A549 (cell line): ENCODE measurements at regions not wholly inside any gene's neighbourhood (a gene's known extent, or its start where the extent isn't known, plus 50 kb on each side); places are given as distances from the start of the nearest gene placed in this dataset.

Experiments used
- ATAC-seq, 2 experiments: fragments of 200-7000 bp in 1 of 2; fragments of >200 bp in 1 of 2; cut with Nextera tagmentation in 1 of 2; cut with Tn5 transposase in 1 of 2; 3 replicates each; pipeline versions ENCODE4 v1.8.0 to v1.9.1; 2018 to 2020; ENCODE audit warnings: mild to moderate bottlenecking in 1 of 2, moderate library complexity in 1 of 2
- CTCF ChIA-PET: fragments of 300-600 bp; sonication (Branson Sonifier 250); formaldehyde crosslinking; extraction: SDS; loops from one replicate; lab custom pipeline; 2021; ENCODE audit warnings: antibody characterized with exemption, inconsistent platforms; lab: Yijun Ruan, JAX
- POLR2A ChIA-PET: fragments of 350-600 bp; formaldehyde crosslinking; extraction: SDS; loops from one replicate; lab custom pipeline; 2021; ENCODE audit warnings: antibody characterized with exemption, inconsistent platforms; lab: Yijun Ruan, JAX
- DNase-seq, 2 experiments: peaks; one replicate each; pipeline versions ENCODE4 v3.0.0 to v3.0.0-alpha.2; 2011 to 2016; ENCODE audit warnings: low read depth in 1 of 2, low spot score in 1 of 2
- FAIRE-seq: peaks from 2 replicates; lab custom pipeline; 2011; peaks lifted over from hg19 to GRCh38; lab: Jason Lieb, UNC
- H3K27ac ChIP-seq, 2 experiments: fragments of >200 bp; sonication (Bioruptor Twin); formaldehyde crosslinking; 3 replicates each; pipeline ENCODE4 v1.5.1; 2016 to 2017
- H3K4me1 ChIP-seq: fragments of >200 bp; sonication (Bioruptor Twin); formaldehyde crosslinking; 3 replicates; pipeline ENCODE4 v1.6.1; 2016
- H3K4me2 ChIP-seq: fragments of >200 bp; sonication (Bioruptor Twin); formaldehyde crosslinking; 3 replicates; pipeline ENCODE4 v1.6.1; 2016
- H3K4me3 ChIP-seq: fragments of >200 bp; sonication (Bioruptor Twin); formaldehyde crosslinking; 3 replicates; pipeline ENCODE4 v1.5.1; 2016
- H3K9me3 ChIP-seq: fragments of >200 bp; sonication (Bioruptor Twin); formaldehyde crosslinking; 3 replicates; pipeline ENCODE4 v1.6.1; 2016
- BHLHE40 ChIP-seq: IDR thresholded peaks from 2 replicates; pipeline ENCODE4 v1.6.1; 2012; ENCODE audit warnings: low read depth, low read length, inconsistent platforms
- CBX8 ChIP-seq: fragments of 200-600 bp; sonication (generic); IDR thresholded peaks from 2 replicates; pipeline ENCODE4 v1.6.1; 2016
- CHD2 ChIP-seq: fragments of 150-350 bp; IDR thresholded peaks from 2 replicates; pipeline ENCODE4 v1.6.1; 2014; ENCODE audit warnings: low read length; ENCODE audit not compliant: partially characterized antibody
- FOSB ChIP-seq: fragments of 250-450 bp; sonication (Bioruptor Pico); IDR thresholded peaks from 2 replicates; pipeline ENCODE4 v1.5.0; 2020; ENCODE audit warnings: mild to moderate bottlenecking, moderate library complexity
- FOSL2 ChIP-seq, 2 experiments: fragments of 450-650 bp in 1 of 2; fragments of >200 bp in 1 of 2; sonication (Bioruptor Twin) in 1 of 2; formaldehyde crosslinking; IDR thresholded peaks; 2 replicates each; pipeline versions ENCODE4 v1.5.0 to v1.6.1; 2016 to 2020; ENCODE audit warnings: mild to moderate bottlenecking in 1 of 2, moderate library complexity in 1 of 2
- FOXS1 ChIP-seq: fragments of 250-450 bp; sonication (Bioruptor Pico); IDR thresholded peaks from 2 replicates; pipeline ENCODE4 v1.5.0; 2020; ENCODE audit warnings: mild to moderate bottlenecking, moderate library complexity
- GATA3 ChIP-seq: IDR thresholded peaks from 2 replicates; pipeline ENCODE4 v1.6.1; 2012; ENCODE audit warnings: borderline replicate concordance
- HDAC2 ChIP-seq: fragments of 200-600 bp; sonication (generic); IDR thresholded peaks from 2 replicates; pipeline ENCODE4 v1.6.1; 2016
- HOXA7 ChIP-seq: fragments of 250-450 bp; sonication (Bioruptor Pico); IDR thresholded peaks from 2 replicates; pipeline ENCODE4 v1.5.0; 2020; ENCODE audit warnings: mild to moderate bottlenecking, moderate library complexity
- HOXB5 ChIP-seq: fragments of 250-450 bp; sonication (Bioruptor Pico); IDR thresholded peaks from 2 replicates; pipeline ENCODE4 v1.5.0; 2020; ENCODE audit warnings: mild to moderate bottlenecking, moderate library complexity
- JUN ChIP-seq, 2 experiments: fragments of >200 bp; sonication (Bioruptor Twin); formaldehyde crosslinking; IDR thresholded peaks; 2 replicates in 1 of 2; 3 replicates in 1 of 2; pipeline ENCODE4 v1.6.1; 2016 to 2017
- MAFK ChIP-seq: fragments of 450-650 bp; IDR thresholded peaks from 2 replicates; pipeline ENCODE4 v1.6.1; 2014; ENCODE audit not compliant: partially characterized antibody
- MAZ ChIP-seq: fragments of 150-350 bp; IDR thresholded peaks from 2 replicates; pipeline ENCODE4 v1.6.1; 2014; ENCODE audit warnings: antibody characterized with exemption, low read depth, low read length, borderline replicate concordance
- NFE2L2 ChIP-seq: fragments of 150-350 bp; conservative IDR thresholded peaks from 2 replicates; pipeline ENCODE4 v1.6.1; 2014; ENCODE audit warnings: low read length
- NR3C1 ChIP-seq: fragments of >200 bp; sonication (Bioruptor Twin); formaldehyde crosslinking; IDR thresholded peaks from 3 replicates; pipeline ENCODE4 v1.6.1; 2017
- PHF8 ChIP-seq: fragments of 200-600 bp; sonication (generic); IDR thresholded peaks from 2 replicates; pipeline ENCODE4 v1.6.1; 2016; ENCODE audit warnings: low read depth, mild to moderate bottlenecking, antibody characterized with exemption, moderate library complexity, borderline replicate concordance
- RARB ChIP-seq: fragments of 250-450 bp; sonication (Bioruptor Pico); IDR thresholded peaks from 2 replicates; pipeline ENCODE4 v1.8.0; 2021; ENCODE audit warnings: mild to moderate bottlenecking, moderate library complexity
- RCOR1 ChIP-seq: fragments of 150-350 bp; IDR thresholded peaks from 2 replicates; pipeline ENCODE4 v1.6.1; 2014; ENCODE audit warnings: antibody characterized with exemption, low read length, low read depth
- RFX5 ChIP-seq: fragments of 450-650 bp; IDR thresholded peaks from 2 replicates; pipeline ENCODE4 v1.7.1; 2014; ENCODE audit warnings: antibody characterized with exemption, mild to moderate bottlenecking, moderate library complexity
- SMC3 ChIP-seq: fragments of >200 bp; sonication (Bioruptor Twin); formaldehyde crosslinking; IDR thresholded peaks from 3 replicates; pipeline ENCODE4 v1.6.1; 2018; ENCODE audit warnings: inconsistent platforms
- ZFP36 ChIP-seq: fragments of 450-650 bp; IDR thresholded peaks from 2 replicates; pipeline ENCODE4 v1.6.1; 2014; ENCODE audit warnings: borderline replicate concordance; ENCODE audit not compliant: partially characterized antibody
- ZNF302 ChIP-seq: fragments of 250-450 bp; sonication (Bioruptor Pico); IDR thresholded peaks from 2 replicates; pipeline ENCODE4 v1.9.0; 2021; ENCODE audit warnings: inconsistent platforms, mild to moderate bottlenecking, moderate library complexity
- WGBS: methylation state at CpG from one replicate; pipeline ENCODE4 v1.1.6; 2017; ENCODE audit errors: missing lambda C conversion rate; 5-methylcytosine and 5-hydroxymethylcytosine counted together
- TF ChIP-seq, protein P1 (sequence below): IDR thresholded peaks from 2 replicates; pipeline ENCODE4 v1.6.1; 2012
- TF ChIP-seq, protein P2 (sequence below): fragments of 150-350 bp; IDR thresholded peaks from 2 replicates; pipeline ENCODE4 v1.6.1; 2014; ENCODE audit warnings: low read depth, mild to moderate bottlenecking, low read length
- TF ChIP-seq, protein P3 (sequence below): fragments of 250-450 bp; sonication (Bioruptor Pico); IDR thresholded peaks from 2 replicates; pipeline ENCODE4 v1.5.0; 2021; ENCODE audit warnings: mild to moderate bottlenecking, moderate library complexity, borderline replicate concordance
- TF ChIP-seq, protein P4 (sequence below): fragments of 450-650 bp; IDR thresholded peaks from 2 replicates; pipeline ENCODE4 v1.6.1; 2014; ENCODE audit warnings: antibody characterized with exemption
- TF ChIP-seq, protein P5 (sequence below): fragments of >200 bp; sonication (Bioruptor Twin); formaldehyde crosslinking; IDR thresholded peaks from 3 replicates; pipeline ENCODE4 v1.5.1; 2016

DNA sequence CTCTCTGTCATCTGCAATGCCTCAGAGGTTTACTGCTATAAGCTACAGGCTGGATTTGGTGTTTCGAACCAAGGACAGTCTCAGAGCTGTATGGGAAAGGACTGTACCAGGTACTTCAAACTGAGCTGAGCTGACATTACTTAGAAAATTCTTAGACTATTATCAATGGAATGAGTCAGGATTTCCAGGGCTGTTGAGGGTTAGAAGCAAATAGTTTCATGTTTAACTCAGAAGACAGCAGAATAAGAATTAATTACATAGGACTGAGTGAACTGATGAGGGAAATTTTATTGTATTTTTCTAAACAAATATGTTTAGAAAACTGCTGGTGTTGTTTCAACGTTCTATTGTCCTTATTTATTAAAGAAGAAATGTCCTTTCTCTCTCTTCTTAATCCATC lies 74.3 kb upstream of the CAPZB start (continued):
- TF ChIP-seq, protein P1, sequence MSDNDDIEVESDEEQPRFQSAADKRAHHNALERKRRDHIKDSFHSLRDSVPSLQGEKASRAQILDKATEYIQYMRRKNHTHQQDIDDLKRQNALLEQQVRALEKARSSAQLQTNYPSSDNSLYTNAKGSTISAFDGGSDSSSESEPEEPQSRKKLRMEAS: no peak
- no peak for TF ChIP-seq HOXA7 (CRISPR knock-in tag)
- TF ChIP-seq SMC3: no peak

DNA sequence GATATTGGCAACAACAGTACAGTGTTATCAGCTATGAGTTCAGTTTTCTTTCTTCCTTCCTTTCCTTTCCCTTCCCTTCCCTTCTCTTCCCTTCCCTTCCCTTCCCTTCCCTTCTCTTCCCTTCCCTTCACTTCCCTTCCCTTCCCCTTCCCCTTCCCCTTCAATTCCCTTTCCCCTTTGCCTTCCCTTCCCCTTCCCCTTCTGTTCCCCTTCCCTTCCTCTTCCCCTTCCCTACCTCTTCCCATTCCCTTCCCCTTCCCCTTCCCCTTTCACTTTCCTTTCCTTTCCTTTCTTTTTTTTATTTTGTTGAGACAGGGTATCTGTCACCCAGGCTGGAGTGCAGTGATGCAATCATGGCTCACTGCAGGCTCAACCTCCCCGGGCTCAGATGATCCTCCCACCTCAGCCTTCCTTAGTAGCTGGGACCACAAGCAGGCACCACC lies 72.3 kb upstream of the CAPZB start:
- FAIRE-seq (no peak), DNase-seq (no peak), ATAC-seq (no peak)
- 6% methylated on average over 1 of the region's 1 CpG for WGBS
- Histone ChIP-seq H3K4me2 (no peak overlapping the region), H3K27ac (no peak overlapping the region), H3K9me3 (no peaks in the 10 kb centered on the region), H3K4me1 (no peaks in the 10 kb centered on the region), H3K4me3 (no peak overlapping the region)
- TF ChIP-seq SMC3 (no peak), FOXS1 (no peak), HOXB5 (CRISPR knock-in tag) (no peak), ZFP36 (no peak), GATA3 (no peak), BHLHE40 (no peak), NR3C1 (no peak), HOXA7 (CRISPR knock-in tag) (no peak), CHD2 (no peak), PHF8 (no peak), FOSL2 (IDR thresholded peaks at IDR 0.05) (no peak), FOSL2 (CRISPR knock-in tag; IDR thresholded peaks at IDR 0.05) (no peak), RFX5 (no peak)
- TF ChIP-seq, protein P2, sequence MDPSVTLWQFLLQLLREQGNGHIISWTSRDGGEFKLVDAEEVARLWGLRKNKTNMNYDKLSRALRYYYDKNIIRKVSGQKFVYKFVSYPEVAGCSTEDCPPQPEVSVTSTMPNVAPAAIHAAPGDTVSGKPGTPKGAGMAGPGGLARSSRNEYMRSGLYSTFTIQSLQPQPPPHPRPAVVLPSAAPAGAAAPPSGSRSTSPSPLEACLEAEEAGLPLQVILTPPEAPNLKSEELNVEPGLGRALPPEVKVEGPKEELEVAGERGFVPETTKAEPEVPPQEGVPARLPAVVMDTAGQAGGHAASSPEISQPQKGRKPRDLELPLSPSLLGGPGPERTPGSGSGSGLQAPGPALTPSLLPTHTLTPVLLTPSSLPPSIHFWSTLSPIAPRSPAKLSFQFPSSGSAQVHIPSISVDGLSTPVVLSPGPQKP: no peak
- TF ChIP-seq, protein P3, sequence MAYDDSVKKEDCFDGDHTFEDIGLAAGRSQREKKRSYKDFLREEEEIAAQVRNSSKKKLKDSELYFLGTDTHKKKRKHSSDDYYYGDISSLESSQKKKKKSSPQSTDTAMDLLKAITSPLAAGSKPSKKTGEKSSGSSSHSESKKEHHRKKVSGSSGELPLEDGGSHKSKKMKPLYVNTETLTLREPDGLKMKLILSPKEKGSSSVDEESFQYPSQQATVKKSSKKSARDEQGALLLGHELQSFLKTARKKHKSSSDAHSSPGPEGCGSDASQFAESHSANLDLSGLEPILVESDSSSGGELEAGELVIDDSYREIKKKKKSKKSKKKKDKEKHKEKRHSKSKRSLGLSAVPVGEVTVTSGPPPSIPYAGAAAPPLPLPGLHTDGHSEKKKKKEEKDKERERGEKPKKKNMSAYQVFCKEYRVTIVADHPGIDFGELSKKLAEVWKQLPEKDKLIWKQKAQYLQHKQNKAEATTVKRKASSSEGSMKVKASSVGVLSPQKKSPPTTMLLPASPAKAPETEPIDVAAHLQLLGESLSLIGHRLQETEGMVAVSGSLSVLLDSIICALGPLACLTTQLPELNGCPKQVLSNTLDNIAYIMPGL: no peak
- CTCF ChIA-PET: interaction anchor here (1.1 to 1.4 kb wide), 2 partner anchors 158 to 182 kb away, joined by 3 read pairs; no protein-coding TSS in a partner anchor
- POLR2A ChIA-PET: no interaction called here

DNA sequence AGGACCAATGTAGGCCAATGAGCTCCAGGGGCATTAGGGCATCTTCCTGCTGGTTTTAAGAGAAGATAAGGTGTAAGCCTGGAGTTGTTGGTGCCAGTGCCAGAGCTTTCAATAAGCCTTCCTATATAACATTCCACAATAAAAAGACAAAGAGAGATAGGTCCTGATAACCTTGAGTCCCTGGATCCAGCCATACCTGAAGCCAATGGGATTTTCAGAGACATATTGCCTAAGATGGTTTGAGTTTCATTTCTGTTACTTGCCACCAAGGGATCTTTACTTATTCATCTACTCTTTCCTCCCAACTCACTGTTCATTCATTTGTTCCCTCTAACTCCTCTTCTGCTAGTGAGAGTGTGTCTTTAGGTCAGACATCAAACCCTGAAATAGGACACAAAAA lies 68.8 kb upstream of the CAPZB start:
- Histone ChIP-seq H3K4me2 (no peak overlapping the region), H3K27ac (no peak overlapping the region)
- no peak for ATAC-seq
- FAIRE-seq: no peak
- no peak for DNase-seq
- POLR2A ChIA-PET: no interaction called here
- TF ChIP-seq JUN (IDR thresholded peaks at IDR 0.05) (no peak), RARB (CRISPR knock-in tag) (no peak), MAFK (no peak), RCOR1 (no peak), NFE2L2 (no peak), BHLHE40 (no peak), ZFP36 (no peak), FOXS1 (no peak), MAZ (no peak), ZNF302 (CRISPR knock-in tag) (no peak), FOSB (CRISPR knock-in tag) (no peak), FOSL2 (IDR thresholded peaks at IDR 0.05) (no peak), FOSL2 (CRISPR knock-in tag; IDR thresholded peaks at IDR 0.05) (no peak), CBX8 (no peak), HDAC2 (no peak)
- TF ChIP-seq, protein P2: no peak
- TF ChIP-seq, protein P3: no peak
- TF ChIP-seq, protein P4, sequence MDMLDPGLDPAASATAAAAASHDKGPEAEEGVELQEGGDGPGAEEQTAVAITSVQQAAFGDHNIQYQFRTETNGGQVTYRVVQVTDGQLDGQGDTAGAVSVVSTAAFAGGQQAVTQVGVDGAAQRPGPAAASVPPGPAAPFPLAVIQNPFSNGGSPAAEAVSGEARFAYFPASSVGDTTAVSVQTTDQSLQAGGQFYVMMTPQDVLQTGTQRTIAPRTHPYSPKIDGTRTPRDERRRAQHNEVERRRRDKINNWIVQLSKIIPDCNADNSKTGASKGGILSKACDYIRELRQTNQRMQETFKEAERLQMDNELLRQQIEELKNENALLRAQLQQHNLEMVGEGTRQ: no peak
- TF ChIP-seq, protein P5, sequence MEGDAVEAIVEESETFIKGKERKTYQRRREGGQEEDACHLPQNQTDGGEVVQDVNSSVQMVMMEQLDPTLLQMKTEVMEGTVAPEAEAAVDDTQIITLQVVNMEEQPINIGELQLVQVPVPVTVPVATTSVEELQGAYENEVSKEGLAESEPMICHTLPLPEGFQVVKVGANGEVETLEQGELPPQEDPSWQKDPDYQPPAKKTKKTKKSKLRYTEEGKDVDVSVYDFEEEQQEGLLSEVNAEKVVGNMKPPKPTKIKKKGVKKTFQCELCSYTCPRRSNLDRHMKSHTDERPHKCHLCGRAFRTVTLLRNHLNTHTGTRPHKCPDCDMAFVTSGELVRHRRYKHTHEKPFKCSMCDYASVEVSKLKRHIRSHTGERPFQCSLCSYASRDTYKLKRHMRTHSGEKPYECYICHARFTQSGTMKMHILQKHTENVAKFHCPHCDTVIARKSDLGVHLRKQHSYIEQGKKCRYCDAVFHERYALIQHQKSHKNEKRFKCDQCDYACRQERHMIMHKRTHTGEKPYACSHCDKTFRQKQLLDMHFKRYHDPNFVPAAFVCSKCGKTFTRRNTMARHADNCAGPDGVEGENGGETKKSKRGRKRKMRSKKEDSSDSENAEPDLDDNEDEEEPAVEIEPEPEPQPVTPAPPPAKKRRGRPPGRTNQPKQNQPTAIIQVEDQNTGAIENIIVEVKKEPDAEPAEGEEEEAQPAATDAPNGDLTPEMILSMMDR: no peak
- TF ChIP-seq, protein P1: no peak
- TF ChIP-seq, all 56 proteins: peak for 0
- CTCF ChIA-PET: no interaction called here
- Histone ChIP-seq H3K4me3 (no peak overlapping the region), H3K4me1 (no peaks in the 10 kb centered on the region), H3K9me3 (no peaks in the 10 kb centered on the region)
